NK-92 (cell line): ENCODE measurements at regions not wholly inside any gene's neighbourhood (a gene's known extent, or its start where the extent isn't known, plus 50 kb on each side); places are given as distances from the start of the nearest gene placed in this dataset.

ENCODE experiments used
- DNase-seq: peaks from one replicate; lab custom pipeline; 2025; ENCODE audit not compliant: unreplicated experiment; lab: John Stamatoyannopoulos, UW

DNA sequence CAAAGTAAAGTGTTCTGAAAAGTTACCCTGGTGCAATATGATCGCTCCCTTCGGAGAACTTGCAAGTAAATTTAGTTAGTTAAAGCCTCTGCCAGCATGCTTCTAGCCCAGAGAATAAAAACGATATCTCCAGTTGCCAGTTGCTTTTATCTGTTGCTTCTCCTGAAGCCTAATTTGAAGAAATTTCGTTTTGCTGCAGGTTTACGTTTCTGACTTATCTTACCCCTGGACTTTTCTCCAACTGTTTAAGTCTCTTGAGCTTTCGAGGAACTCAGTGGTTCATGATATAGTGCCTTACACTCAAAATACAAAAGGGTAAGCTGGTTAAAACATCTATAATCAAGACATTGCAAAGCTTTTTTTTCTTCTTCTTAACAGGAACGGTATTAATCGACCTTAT is 131.1 kb downstream of the FAM161A start:
- DNase-seq, result no peak

DNA sequence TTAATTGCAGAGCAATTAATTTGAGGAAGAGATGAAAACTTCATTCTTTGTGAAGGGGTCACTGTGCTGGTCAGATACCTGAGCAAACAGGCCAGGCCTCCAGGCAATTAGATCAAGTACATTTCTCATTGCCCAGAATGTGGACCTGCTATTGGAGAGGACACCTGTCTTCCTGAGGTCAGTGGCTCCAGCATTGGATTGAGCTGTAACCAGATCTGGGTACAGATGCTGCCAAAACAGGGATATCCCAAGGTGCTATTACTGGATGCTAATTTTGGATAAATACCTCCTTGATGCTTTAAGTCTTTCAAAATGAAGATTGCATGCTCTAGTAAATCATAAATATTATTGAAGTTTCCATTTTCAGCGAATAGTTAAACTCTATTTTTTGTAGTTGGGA is 131.5 kb downstream of the FAM161A start:
- no peak for DNase-seq

DNA sequence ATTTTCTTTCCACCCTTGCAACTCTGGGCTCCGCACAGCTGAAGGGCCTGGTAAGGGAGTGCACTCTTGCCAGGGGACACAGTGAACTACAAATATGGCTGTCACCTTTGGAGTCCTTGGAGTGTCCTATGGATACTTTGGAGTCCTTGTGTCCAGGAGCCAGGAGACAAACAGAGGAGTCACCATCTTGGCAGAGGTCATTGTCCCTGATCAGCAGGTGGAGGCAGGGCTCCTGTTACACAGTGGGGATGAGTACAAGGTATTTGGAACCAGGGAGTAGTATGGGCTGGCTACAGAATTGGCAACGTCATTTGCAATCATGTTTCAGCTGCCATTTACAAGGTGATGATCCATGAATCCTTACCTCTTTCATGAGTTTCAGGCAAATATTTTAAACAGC is 132.5 kb downstream of the FAM161A start:
- no peak for DNase-seq

DNA sequence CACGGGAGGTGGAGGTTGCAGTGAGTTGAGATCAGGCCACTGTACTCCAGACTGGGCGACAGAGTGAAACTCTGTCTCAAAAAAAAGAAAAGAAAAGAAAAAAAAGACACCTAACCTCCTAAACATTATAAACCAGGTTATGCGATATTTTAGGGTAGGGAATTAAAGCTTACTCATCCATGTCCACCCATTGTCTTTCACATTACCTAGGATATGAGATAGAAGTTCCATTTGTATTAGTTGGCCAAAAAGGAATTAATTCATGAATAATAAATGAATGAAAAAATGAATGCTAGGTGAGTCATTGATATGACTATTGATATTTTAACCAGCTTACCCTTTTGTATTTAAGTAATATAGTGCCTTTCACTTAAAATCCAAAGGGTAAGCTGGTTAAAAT is 132.9 kb downstream of the FAM161A start:
- DNase-seq, result no peak

DNA sequence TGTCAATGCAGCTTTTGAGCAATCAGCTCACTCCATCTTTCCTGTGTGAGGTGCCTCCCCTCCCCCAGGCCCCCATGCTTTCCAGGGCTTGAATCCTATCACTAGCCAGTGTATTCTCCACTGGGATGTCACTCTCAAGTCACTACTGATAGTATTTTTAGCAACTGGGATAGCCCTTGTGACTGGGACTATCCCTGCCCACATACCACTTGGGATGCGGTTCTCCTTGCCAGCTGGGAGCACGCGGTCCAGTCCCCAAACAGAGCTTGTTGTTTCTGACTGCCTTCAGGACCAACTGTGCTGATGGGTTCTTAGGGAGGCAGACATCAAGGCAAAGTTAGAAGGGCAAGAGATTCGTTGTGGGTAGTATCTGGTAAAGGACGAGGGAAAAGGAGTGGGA is 134.9 kb downstream of the FAM161A start:
- DNase-seq, result no peak

DNA sequence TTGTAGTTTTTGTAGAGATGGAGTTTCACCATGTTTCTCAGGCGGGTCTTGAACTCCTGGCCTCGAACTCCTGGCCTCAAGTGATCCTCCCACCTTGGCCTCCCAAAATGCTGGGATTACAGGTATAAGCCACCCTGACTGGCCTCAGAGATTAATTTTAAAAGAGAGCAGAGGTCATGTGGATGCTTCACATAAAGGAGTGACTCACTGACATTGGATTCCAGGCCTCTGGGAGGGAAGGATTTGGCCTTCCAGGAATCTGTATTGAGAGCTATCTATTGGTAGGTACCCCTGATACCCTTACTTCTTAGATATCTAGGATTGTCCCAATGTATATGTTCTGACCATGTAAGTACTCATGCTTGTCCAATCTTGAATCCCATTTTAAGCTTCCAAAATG is 138.4 kb downstream of the FAM161A start:
- no peak for DNase-seq

DNA sequence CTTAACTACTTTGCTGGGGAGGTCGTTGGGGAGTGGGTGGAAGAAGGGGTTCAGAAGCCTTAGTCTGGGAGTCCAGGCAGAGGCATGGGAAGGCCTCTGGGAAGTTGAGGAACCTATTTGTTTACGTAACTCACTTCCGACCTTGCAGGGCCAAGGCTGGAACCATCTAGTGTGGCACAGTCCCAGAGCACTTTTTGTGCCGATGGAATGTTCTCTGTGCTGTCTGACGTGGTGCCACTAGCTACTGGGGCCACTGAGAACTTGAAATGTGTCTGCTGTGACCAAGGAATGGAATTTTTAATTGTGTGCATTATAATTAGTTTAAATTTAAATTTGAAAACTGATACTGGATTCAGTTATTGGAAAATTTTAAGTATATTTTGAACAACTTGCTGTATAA is 139.7 kb downstream of the FAM161A start:
- DNase-seq, result no peak

DNA sequence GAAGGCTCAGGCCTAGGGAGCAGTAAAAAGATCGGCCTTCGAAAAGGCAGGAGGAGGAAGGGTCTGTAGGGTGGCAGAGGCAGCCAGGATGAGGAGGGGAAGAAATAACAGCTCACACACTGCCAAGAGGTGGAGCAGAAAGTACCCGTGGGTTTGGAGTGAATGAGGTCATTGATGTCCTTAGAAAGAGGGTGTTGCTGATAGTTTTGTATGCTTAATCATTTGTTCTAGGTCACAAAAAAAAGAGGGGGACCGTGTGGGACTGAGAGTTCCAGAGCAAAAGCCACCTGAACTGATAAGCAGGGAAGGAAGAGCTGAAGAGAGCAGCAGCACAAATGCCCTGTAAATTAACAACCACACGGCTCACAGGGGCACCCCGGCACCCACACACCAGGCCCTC is 140.4 kb downstream of the FAM161A start:
- no peak for DNase-seq

DNA sequence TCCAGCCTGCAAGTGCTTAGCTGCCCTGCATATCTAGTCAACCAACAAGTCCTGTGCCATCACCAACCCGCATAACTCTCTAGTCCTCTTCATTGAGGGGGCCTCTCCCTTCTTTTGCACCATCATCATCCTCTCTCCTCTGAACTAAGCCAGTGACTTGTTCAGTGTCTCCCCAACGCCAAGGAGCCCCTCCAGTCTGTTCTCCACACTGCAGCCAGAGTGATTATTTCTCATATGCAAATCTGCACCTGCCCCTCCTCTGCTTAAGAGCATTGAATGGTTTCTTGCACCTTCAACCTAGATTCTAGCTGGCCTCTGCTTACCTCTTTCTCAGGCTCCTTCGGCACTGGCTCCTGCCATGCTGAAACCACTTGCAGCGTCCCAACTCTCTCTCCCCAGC is 141.8 kb downstream of the FAM161A start:
- DNase-seq, result no peak

DNA sequence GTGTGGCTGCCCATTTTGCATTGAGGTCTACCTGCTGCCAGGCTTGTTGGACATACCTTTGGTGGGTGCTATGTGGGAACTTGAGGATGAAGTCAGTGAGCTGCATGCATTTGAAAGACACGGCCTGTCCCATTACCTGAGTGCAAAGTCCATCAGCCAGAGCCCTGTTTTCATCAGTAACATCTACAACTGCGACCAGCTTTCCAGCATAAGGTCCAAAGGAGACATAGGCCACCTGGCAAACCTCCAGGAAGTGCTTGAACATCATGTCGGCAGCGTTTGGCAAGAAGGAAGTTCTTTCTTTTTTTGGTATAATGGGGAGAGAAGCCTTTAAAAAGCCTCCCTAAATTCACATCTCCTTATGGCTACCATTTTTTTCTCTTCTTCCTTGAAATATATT is 143.1 kb downstream of the FAM161A start:
- no peak for DNase-seq

DNA sequence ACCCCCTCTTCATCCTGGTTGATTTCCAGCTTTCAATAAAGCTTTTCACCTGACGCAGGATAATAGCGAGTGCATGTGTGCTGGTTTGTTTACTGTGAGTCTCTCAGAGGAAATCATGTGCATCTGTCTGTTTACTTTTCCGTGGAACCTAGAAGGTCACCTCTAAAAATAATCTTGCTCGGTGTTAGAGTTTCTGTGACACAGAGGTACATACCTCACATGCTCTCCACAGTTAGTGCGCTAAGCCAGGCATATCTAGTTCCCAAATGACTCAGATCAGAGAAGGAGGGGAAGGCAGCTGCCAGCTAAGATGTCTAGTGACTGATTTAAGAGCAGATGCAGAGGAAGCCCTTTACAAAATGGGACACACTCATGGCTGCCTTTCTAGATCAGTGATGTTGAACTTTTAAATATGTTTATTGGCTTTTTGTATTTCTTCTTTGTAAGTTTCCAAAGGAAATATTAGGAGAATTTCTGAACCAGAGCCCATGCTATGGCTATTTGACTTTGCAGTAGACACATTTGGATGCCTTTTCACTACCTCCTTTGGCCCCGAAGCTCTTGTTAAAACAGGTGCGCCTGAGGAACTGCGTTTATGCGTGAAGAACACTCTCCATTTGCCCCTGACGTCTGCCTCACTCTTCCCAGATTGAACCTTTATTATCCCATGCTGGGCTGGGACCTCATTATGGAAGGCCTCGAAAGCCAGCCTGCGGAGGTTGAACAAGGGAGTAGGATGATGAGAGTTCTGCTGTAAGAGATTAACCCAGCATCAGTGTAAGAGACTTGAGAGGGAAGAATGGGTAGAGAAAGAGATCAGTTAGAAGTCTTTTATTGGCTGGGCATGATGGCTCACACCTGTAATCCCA is 145.6 kb downstream of the FAM161A start:
- DNase-seq, result no peak

DNA sequence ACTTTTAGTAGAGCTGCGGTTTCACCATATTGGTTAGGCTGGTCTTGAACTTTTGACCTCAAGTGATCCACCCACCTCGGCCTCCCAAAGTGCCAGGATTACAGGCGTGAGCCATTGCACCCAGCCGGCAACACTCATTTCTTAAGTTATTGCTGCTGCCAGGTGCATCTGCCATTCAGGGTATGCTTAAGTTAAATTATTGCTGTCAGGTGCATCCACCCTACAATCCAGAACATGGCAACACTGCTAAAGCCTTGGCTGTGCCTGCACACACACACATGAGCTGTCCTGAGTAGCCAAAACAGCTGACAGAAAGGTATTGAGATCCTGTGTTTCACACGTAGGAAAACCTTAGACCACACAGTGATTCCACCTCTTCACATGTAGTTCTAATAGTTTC is 148.2 kb downstream of the FAM161A start:
- DNase-seq, result no peak

DNA sequence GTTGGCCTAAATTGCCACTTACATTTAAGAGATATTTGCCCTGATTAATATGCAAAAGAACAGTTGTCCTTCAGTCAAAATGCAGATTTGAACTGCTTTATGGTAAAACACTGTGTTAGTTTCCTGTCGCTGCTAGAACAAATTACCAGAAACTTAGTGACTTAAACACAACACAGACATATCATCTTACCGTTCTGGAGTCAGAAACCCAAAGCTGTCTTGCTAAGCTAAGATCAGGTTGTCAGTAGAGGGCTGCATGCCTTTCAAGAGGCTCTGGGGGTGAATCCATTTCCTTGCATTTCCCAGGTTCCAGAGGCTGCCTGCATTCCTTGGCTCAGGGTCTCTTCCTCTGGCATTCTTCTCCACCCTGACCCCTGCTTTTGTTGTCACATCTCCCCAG is 149.5 kb downstream of the FAM161A start:
- DNase-seq, result no peak

DNA sequence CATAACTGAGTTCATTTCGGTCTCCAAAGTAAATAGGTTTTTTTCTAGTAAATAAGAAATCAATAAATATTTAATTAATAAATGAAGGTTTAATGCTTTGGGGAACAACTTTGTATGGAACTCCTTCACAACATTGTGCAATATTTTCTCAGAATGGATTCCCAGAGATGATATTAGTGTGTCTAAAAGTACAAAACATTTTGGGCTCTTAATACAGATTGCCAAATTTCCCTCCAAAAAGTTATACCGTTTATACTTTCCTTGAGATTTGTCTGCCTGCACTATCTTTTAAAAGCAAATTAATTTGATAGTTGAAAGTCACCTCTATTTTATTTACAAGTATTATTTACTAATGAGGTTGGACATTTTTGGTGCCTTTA is 151.8 kb downstream of the FAM161A start:
- DNase-seq, result no peak

DNA sequence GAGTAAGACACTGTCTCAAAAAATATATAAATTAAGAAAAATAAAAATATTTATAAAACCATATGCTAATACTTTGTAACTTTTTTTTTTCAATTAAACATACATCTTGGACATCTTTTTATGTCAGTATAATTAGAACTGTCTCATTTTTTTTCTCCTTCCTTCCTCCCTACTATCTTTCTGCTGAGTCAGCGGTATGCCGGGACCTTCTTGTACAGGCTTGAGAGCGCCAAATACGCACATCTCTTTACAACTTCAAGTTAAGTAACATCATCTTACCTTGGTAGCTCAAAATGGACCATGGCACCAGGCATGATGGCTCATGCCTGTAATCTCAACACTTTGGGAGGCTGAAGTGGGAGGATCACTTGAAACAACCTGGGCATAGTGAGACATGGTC is 153.4 kb downstream of the FAM161A start:
- DNase-seq, result no peak

DNA sequence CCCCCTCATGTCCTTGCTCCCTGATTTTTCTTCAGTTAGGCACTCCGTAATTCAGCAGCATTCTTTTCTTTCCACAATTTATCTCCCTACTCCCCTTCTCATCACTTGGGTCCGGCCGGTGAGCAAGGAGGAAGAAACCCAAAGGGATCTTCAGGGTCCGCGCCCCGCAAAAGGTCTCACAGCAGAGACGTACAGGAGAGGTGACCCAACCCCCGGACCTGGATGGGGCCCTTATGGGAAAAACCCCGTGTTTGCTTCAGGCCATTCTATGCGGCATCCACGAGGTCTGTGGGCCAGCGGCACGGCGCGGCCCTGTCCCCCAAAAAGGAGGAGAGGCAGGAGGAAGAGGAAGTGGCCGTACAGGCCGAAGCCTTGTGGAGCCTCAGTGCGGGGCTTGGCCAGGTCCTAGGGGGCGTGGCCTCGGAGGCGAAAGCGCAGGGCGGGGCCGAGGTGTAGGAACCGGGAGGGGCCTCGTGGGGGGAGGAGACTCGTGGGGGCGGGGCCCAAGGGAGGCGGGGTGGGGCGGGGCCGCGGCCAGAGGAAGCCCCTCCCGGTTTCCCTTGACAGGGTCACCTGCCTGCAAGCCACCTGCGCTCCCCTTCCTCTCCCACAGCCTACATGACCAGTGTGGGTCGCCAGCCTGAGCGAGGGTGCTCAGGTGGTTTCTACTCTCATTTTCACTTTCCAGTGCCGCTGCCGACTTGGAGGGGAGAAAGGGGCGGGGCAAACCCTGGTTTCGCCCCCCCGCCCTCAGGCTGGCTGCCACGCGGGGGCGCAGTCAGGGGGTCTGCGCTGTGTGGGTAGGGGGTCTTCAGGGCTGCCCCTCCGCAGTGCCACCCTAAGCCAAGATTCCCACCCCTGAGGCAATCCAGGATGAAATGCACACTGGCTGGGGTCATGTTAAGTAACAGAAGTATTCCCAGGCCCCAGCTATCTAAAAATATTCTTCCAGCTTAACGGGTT is 156.4 kb upstream of the XPO1 start:
- DNase-seq, result no peak

DNA sequence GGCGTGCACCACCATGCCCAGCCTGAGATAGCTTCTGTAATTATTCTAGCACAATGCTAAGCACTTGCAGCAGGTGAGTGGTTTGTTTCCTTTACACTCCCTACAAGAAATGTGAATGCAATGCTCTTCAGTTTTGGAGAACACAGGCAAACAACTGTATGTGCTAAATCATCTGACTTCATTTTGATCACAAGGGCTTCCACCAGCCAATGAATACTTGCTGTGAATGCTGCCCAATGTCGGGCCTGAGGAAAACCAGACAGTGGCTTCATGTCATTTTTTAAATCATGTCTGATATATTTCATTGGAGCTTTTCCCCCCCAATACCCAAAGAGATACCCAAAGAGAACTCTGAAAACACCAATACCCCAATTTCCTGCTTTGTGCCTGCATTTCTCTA is 155.6 kb upstream of the XPO1 start:
- no peak for DNase-seq

DNA sequence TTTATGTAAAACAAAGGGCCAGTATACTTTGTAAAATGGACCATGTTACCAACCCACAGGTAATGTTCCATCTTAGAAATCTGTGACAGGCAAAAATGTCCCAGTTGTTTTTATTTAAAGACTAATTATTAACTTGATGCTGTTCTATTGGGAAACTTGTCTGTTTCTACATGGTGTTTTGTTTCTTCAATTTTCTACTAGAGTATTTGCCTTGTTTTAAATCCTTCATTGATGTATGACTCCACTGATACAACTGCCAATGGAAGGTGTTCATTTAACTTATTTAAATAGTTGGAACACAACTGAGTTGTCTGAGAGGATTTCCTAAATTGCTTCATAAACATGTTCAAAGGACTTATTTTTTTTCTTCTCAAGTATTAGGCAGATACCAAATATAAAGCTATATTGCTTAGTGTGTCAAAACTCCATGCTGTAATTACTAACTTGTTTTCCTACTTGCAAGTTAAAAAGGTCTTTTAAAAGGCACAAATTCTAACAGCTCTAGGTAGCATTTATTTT is 152.0 kb upstream of the XPO1 start:
- no peak for DNase-seq

DNA sequence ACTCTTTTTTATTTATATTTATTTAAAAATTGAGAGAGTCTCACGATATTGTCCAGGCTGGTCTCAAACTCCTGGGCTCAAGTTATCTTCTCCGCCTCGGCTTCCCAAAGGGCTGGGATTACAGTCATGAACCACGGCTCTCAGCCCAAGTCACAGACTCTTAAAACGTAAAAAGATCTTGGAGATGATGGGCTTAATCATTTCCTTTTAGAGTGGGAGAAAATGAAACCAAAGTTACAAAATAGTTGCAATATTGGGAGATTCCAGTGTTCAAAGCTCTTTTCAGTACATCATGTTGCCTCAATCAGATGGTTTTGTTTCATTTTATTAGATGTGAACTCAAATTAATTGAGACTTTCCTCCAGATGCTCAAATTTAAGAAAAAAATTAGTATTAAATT is 151.4 kb upstream of the XPO1 start:
- DNase-seq, result no peak

DNA sequence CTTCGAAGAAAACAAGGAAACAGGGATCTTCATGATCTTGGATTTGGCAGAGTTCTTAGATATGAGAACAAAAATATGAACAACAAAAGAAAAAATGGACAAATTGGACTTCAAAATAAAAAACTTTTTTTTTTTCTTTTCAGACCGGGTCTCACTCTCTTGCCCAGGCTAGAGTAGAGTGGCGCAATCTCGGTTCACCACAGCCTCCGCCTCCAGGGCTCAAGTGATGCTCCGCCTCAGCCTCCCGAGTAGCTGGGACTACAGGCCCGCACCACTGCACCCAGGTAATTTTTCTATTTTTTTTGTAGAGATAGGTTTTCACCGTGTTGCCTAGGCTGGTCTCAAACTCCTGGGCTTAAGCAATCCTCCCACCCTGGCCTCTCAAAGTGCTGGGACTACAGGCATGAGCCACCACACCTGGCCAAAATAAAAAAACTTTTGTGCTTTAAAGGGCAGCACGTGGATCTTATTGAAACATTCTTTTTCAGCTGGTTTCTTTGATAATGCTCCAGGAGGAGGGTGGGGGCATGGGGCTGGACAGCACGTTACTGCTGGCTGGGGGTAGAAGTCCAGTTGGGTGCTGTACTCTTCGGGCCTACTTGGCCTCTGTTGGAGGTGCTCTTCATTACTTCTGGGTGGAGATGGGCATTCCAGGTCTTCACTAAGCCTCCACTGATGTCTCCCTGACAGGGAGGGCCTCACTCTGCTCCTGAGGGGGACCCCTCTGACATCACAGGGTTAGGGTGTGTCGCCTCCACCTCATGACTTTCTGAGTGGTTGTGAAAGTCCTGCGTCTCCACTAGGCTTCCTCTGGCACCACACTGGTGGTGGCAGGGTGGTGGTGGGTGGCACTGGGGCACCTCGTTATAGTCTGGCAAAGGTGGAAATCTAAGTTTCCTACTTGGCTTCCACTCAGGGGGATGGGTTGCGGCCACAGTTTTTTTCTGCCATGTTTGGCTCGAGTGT is 150.5 kb upstream of the XPO1 start:
- no peak for DNase-seq

DNA sequence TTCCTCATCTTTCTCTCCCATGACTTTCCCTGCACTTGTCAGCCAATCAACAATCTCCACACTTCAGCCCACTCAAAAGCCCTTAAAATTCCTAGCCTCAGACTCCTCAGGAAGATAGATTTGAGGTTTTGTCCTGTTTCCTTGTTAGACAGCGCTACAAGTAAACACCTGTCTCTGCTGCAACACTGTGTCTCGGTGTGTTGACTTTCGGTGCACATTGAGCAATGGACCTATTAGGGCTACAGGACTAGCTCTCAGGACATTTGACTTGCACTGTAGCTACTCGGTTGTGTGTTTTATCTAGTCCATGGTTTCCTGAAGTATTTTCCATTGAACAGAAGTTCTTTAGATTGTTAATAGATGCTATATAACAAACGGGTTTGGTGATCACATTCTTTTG is 140.9 kb upstream of the XPO1 start:
- DNase-seq, result no peak
